ENCODE measurements at regions not wholly inside any gene's neighbourhood (a gene's known extent, or its start where the extent isn't known, plus 50 kb on each side); places are given as distances from the start of the nearest gene placed in this dataset.

DNA sequence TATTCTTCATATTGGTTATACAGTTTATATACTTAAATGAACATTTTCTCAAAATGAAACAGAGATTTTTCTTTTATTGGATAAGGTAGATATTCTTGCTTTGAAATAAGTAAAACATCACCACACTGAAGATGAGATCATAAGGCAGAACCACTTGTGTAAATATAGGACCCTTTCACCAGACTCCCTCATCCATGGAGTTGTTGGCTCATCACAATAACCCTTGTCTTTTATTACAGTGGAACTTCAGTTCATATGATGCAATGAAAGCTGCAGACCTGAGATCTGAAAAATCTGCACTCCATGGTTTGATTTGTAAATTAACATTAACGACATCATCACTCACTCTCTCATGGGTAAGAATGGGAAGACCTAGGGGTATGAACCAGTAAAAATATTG, 51.9 kb upstream of the DBX2 start:
- no peak for DNase-seq (ENCODE audit: low read depth in 4 of 4, low spot score in 3 of 4)

DNA sequence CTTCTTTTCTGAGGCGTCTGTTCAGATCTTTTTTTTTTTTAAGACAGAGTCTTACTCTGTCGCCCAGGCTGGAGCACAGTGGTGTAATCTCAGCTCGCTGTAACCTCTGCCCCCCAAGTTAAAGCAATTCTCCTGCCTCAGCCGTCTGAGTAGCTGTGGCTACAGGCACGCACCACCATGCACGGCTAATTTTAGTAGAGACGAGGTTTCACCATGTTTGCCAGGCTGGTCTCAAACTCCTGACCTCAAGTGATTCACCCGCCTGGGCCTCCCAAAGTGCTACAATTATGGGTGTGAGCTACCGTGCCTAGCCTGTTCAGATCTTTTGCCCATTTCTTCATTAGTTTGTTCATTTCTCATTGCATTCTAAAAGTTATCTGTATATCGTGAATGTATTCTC, 55.1 kb upstream of the DBX2 start:
- DNase-seq (ENCODE audit: low read depth in 4 of 4, low spot score in 3 of 4) = no peak

GRCh38 chr12:45112306-45112705, 61.4 kb upstream of the DBX2 start:
- no peak for DNase-seq (ENCODE audit: low read depth in 4 of 4, low spot score in 3 of 4)

GRCh38 chr12:45121224-45121623, 70.3 kb upstream of the DBX2 start:
- DNase-seq (ENCODE audit: low read depth in 4 of 4, low spot score in 3 of 4) = no peak

GRCh38 chr12:45122768-45123380, 72.0 kb upstream of the DBX2 start:
- DNase-seq (ENCODE audit: low read depth in 4 of 4, low spot score in 3 of 4) = peak in 3 of 4 donors; percentile 10 to 18 (median 17)

DNA sequence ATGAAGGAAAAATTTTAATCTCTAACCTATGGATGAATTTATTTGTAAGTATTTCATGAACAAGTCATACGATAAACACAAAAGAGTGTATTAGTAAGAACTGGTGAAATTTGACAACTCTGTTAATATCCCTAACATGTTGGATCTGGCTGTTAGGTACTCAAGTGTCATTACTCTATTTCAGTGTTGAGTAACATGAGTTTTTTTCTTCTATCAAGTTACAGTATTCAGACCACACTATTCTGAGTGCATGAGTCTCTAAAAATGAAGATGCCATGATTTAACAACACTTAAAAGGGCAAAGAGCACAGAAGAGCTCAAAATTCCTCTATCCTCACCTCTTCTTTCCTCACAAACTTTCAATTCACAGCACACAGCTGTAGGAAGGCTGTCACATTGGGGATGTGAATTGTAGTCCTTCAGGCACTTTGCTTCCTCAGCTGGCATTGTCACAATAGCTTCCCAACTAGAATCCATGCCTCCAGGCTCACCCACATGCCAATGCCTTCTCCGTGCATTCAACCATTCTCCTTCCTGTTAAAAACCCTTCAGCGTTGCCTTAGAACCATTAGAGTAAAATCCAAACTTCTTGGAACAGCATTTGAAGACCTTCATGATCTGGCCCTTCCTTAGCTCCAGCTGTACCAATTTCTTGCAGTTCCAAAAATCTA, 73.7 kb upstream of the DBX2 start:
- DNase-seq (ENCODE audit: low read depth in 4 of 4, low spot score in 3 of 4) = no peak

GRCh38 chr12:45125997-45126396, 75.1 kb upstream of the DBX2 start:
- no peak for DNase-seq (ENCODE audit: low read depth in 4 of 4, low spot score in 3 of 4)

DNA sequence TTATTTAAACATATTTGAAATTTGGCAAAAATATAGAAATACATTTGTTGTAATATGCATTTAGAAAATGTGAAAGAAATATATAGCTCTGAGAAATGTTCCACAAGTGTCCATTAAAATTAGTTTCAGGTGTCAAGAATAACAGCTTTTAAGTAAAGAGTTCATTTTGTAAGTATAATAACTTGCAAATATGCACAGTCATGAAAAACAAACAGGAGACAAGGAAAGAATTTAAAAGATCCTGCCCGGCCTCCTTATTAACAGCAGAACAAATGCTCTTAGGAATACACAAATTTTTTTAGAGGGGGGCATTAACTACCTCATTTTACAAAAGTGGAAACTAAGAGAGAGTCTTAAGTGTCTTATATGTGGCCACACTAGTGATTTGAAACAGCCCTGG, 77.7 kb upstream of the DBX2 start:
- DNase-seq (ENCODE audit: low read depth in 4 of 4, low spot score in 3 of 4) = no peak

DNA sequence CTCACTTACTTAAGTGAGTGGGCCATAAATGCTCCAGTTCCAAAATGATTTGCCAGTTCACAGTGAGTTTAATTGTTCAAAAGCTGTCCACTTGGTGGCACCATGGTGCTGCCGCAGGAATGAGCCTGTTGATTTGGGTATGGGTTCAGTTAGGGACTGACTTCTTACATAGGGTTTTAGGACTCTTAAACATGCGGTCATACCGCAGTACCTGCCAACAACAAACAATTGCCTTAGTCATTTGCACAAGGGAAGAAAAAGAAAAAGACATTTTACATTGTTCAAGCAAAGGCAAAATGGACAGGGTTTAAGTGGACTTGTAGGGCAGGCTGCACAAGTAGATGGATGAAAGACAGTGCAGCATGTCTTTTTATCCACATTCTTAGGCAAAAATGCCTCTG, 80.0 kb upstream of the DBX2 start:
- peak; percentile 39 to 59 (median 42) for DNase-seq (ENCODE audit: low read depth in 4 of 4, low spot score in 3 of 4)

DNA sequence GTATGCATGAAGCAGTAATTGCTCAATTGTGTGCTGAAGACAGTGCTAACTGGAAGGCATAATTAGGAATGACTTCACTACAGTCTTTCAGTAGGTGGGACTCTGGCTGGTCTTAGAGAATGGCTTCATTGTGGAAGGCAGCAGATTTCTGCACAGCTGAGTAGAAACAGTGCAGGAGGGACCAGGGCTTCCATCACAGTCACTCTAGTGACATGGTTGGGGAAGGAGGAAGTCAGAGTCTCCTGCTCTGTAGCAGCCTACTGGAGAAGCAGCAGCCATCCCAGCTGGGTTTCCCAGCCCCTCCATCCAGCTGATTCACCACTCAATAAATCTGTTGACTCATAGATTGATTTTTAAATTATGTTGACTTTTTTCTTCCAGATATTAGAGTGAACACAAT, 80.6 kb upstream of the DBX2 start:
- no peak for DNase-seq (ENCODE audit: low read depth in 4 of 4, low spot score in 3 of 4)

- no peak for DNase-seq (ENCODE audit: low read depth in 4 of 4, low spot score in 3 of 4)
Observed at GRCh38 chr12:45138609-45139008, 77.3 kb upstream of the ANO6 start.

GRCh38 chr12:45148006-45148405, 67.9 kb upstream of the ANO6 start:
- DNase-seq (ENCODE audit: low read depth in 4 of 4, low spot score in 3 of 4) = no peak

DNA sequence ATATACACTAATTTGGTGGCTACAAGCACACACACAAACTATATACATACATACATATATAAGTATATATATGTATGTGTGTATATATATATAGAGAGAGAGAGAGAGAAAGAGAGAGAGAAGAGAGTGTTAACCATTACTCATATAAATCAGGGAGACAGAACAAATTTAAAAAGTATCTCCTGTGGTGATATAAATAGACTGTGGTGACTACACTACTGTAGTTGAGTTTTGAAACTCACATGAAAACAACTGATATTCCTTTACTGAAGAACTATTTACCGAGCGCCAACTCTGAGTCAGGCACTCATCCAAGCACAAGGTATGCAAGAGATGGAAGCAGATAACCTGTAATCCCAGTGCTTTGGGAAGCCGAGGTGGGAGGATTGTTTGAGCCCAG, 67.3 kb upstream of the ANO6 start:
- no peak for DNase-seq (ENCODE audit: low read depth in 4 of 4, low spot score in 3 of 4)

DNA sequence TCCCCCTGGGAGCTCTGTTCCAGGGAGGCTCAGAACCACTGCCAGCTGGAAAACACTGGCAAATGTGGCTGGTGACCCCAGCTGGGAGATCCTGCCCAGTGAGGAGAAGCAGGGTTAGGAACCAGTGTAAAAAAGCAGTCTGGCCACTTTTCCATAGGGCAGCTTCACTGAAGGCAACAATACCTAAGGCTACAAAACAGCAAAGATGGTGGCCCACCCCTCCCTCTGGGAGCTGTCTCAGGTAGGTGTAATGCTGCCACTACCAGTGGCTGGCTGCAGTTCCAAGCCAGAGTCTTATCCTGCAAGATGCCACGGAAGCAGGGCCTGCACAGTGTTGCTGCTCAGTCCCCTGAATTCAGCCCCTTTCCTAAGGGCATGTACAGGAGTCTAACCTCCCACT, 50.6 kb upstream of the ANO6 start:
- DNase-seq (ENCODE audit: low read depth in 4 of 4, low spot score in 3 of 4) = no peak

DNA sequence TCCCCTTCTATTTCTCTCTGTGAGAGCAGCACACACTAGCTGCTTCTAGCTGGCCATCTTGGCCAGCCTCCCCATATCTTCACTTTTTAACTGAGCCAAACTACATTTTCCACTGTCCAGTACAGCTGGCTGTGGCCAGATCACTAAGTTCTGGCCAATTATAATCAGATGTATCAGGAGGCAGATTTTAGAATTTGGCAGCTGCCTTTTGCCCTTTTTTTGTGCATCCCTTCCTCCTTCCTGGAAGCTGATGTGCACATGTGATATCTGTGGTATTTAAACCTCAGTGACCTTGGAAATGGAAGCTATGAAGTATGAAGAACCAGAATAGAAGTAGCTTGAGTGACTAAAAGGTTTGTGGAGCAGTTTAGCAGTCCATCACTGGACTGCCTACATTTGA, 49.8 kb upstream of the ANO6 start:
- no peak for DNase-seq (ENCODE audit: low read depth in 4 of 4, low spot score in 3 of 4)

Measured in right renal pelvis (tissue), 4 donors.